ENCODE measurements at regions not wholly inside any gene's neighbourhood (a gene's known extent, or its start where the extent isn't known, plus 50 kb on each side); places are given as distances from the start of the nearest gene placed in this dataset.

- Histone ChIP-seq H3K27me3 (ENCODE audit: control insufficient read depth, insufficient read depth, low read length) (no peaks in the 10 kb centered on the region), H3K4me3 (ENCODE audit: low read length) (no peak overlapping the region), H3K27ac (ENCODE audit: low read length) (no peak overlapping the region), H3K9me3 (ENCODE audit: control insufficient read depth, insufficient read depth, low read length) (no peaks in the 10 kb centered on the region), H3K36me3 (ENCODE audit: control insufficient read depth, insufficient read depth, low read length) (no peaks in the 10 kb centered on the region), H3K4me1 (ENCODE audit: control insufficient read depth, insufficient read depth, low read length) (peaks cover 19% of the 10 kb centered on the region)
- H3K27ac Mint-ChIP-seq, result peak overlapping the region in 1 of 2 donors; percentile 73
- intact Hi-C loops (cut with micrococcal nuclease), result no loop called here
- peaks cover 4 to 13% of the 10 kb centered on the region in 2 donors for H3K9me3 Mint-ChIP-seq
- 29% methylated on average over 1 of the region's 4 CpGs for WGBS (ENCODE audit: insufficient coverage)
- H3K36me3 Mint-ChIP-seq, result no peaks in the 10 kb centered on the region
- peak overlapping the region; percentile 83 for H3K4me3 Mint-ChIP-seq
- peaks cover 30 to 36% of the 10 kb centered on the region in 2 donors for H3K4me1 Mint-ChIP-seq
- no peak for TF ChIP-seq CTCF (IDR thresholded peaks at IDR 0.05)
- DNase-seq (peak in 1 of 2 donors; percentile 67), ATAC-seq (peak in 1 of 3 donors; percentile 70)
- H3K27me3 Mint-ChIP-seq (ENCODE audit: low read depth in 2 of 2), result no peaks in the 10 kb centered on the region
Measured at GRCh38 chr18:38576916-38577315, 1011.3 kb upstream of the CELF4 start.

GRCh38 chr18:38576349-38576748, 1010.8 kb upstream of the CELF4 start:
- TF ChIP-seq CTCF (IDR thresholded peaks at IDR 0.05), result no peak
- DNase-seq (peak in 1 of 2 donors; percentile 43), ATAC-seq (peak in 1 of 3 donors; percentile 51)
- Mint-ChIP-seq H3K9me3 (peaks cover 1 to 7% of the 10 kb centered on the region in 2 donors), H3K27me3 (ENCODE audit: low read depth in 2 of 2) (no peaks in the 10 kb centered on the region), H3K27ac (peak overlapping the region in 1 of 2 donors; percentile 73), H3K4me3 (peak overlapping the region; percentile 83), H3K4me1 (peaks cover 25 to 30% of the 10 kb centered on the region in 2 donors), H3K36me3 (no peaks in the 10 kb centered on the region)
- peaks cover 19% of the 10 kb centered on the region for H3K4me1 ChIP-seq (ENCODE audit: control insufficient read depth, insufficient read depth, low read length)
- intact Hi-C loops (cut with micrococcal nuclease), result no loop called here
- H3K27me3 ChIP-seq (ENCODE audit: control insufficient read depth, insufficient read depth, low read length), result no peaks in the 10 kb centered on the region
- H3K36me3 ChIP-seq (ENCODE audit: control insufficient read depth, insufficient read depth, low read length), result no peaks in the 10 kb centered on the region
- no peak overlapping the region for H3K4me3 ChIP-seq (ENCODE audit: low read length)
- H3K27ac ChIP-seq (ENCODE audit: low read length), result peak overlapping the region; percentile 34
- WGBS (ENCODE audit: insufficient coverage), result no CpG with 5 or more reads among the region's 1 CpG
- H3K9me3 ChIP-seq (ENCODE audit: control insufficient read depth, insufficient read depth, low read length), result no peaks in the 10 kb centered on the region

GRCh38 chr18:38575648-38576047, 1010.0 kb upstream of the CELF4 start:
- H3K27me3 ChIP-seq (ENCODE audit: control insufficient read depth, insufficient read depth, low read length), result no peaks in the 10 kb centered on the region
- no peak overlapping the region for H3K4me3 ChIP-seq (ENCODE audit: low read length)
- no peak for TF ChIP-seq CTCF (IDR thresholded peaks at IDR 0.05)
- H3K4me1 ChIP-seq (ENCODE audit: control insufficient read depth, insufficient read depth, low read length), result peaks cover 19% of the 10 kb centered on the region
- H3K9me3 Mint-ChIP-seq, result peaks cover 0 to 6% of the 10 kb centered on the region in 2 donors
- ATAC-seq (peak in 1 of 3 donors; percentile 62), DNase-seq (peak in 1 of 2 donors; percentile 56)
- peak overlapping the region; percentile 56 to 73 for H3K27ac Mint-ChIP-seq
- H3K4me3 Mint-ChIP-seq, result peak overlapping the region; percentile 83
- intact Hi-C loops (cut with micrococcal nuclease), result no loop called here
- H3K36me3 ChIP-seq (ENCODE audit: control insufficient read depth, insufficient read depth, low read length), result no peaks in the 10 kb centered on the region
- peak overlapping the region; percentile 44 for H3K27ac ChIP-seq (ENCODE audit: low read length)
- H3K36me3 Mint-ChIP-seq, result no peaks in the 10 kb centered on the region
- peaks cover 24 to 29% of the 10 kb centered on the region in 2 donors for H3K4me1 Mint-ChIP-seq
- H3K27me3 Mint-ChIP-seq (ENCODE audit: low read depth in 2 of 2), result no peaks in the 10 kb centered on the region
- no peaks in the 10 kb centered on the region for H3K9me3 ChIP-seq (ENCODE audit: control insufficient read depth, insufficient read depth, low read length)
- WGBS (ENCODE audit: insufficient coverage), result 57% methylated on average over 2 of the region's 2 CpGs

GRCh38 chr18:38575023-38575422, 1009.4 kb upstream of the CELF4 start:
- 53% methylated on average over 5 of the region's 6 CpGs for WGBS (ENCODE audit: insufficient coverage)
- H3K36me3 ChIP-seq (ENCODE audit: control insufficient read depth, insufficient read depth, low read length), result no peaks in the 10 kb centered on the region
- H3K27me3 ChIP-seq (ENCODE audit: control insufficient read depth, insufficient read depth, low read length), result no peaks in the 10 kb centered on the region
- no peak overlapping the region for H3K4me3 ChIP-seq (ENCODE audit: low read length)
- no peaks in the 10 kb centered on the region for H3K27me3 Mint-ChIP-seq (ENCODE audit: low read depth in 2 of 2)
- no peaks in the 10 kb centered on the region for H3K9me3 ChIP-seq (ENCODE audit: control insufficient read depth, insufficient read depth, low read length)
- TF ChIP-seq CTCF (IDR thresholded peaks at IDR 0.05), result no peak
- ATAC-seq, result peak in 2 of 3 donors; percentile 42 to 58
- peak overlapping the region; percentile 56 to 73 for H3K27ac Mint-ChIP-seq
- H3K4me1 Mint-ChIP-seq, result peaks cover 24 to 29% of the 10 kb centered on the region in 2 donors
- peaks cover 19% of the 10 kb centered on the region for H3K4me1 ChIP-seq (ENCODE audit: control insufficient read depth, insufficient read depth, low read length)
- intact Hi-C loops (cut with micrococcal nuclease), result no loop called here
- no peak overlapping the region for H3K27ac ChIP-seq (ENCODE audit: low read length)
- peaks cover 0 to 6% of the 10 kb centered on the region in 2 donors for H3K9me3 Mint-ChIP-seq
- DNase-seq, result peak in 1 of 2 donors; percentile 11
- H3K4me3 Mint-ChIP-seq, result peak overlapping the region; percentile 42
- H3K36me3 Mint-ChIP-seq, result no peaks in the 10 kb centered on the region
